NCI-H146 treated with DMSO at 0.1 percent for 48 hours (cell line): ENCODE measurements at regions not wholly inside any gene's neighbourhood (a gene's known extent, or its start where the extent isn't known, plus 50 kb on each side); places are given as distances from the start of the nearest gene placed in this dataset.
"Not testable (repeated sequence)": the region's sequence is repeated elsewhere in the genome, so short reads cannot be mapped to it uniquely, and the experiment has no call there.

Source experiments
- DNase-seq: peaks from one replicate; lab custom pipeline; 2025; ENCODE audit not compliant: unreplicated experiment; lab: John Stamatoyannopoulos, UW

- no peak for DNase-seq
Observed at GRCh38 chr6:16950302-16950701, 151.5 kb upstream of the STMND1 start.

DNA sequence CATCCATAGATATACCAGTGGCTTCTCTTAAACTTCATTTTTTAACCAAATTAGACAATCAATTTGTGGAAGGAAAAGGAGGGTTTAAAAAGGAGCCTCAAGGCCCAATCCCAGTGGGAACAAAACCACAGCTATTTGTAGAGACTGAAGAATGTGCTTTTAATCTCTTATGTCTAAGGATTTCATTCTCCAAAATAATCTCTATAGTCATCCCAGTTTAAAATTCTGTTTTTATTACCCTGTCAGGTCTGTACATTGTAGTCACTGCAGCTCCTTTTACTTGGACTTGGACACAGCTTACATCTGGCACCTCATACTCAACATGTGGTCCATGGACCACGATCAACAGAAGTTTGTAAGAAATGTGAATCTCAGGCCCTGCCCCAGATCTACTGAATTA, 152.1 kb upstream of the STMND1 start:
- no peak for DNase-seq

- DNase-seq = no peak
Observed at GRCh38 chr6:16948396-16948795, 153.5 kb upstream of the STMND1 start.

- no peak for DNase-seq
Observed at GRCh38 chr6:16947375-16948015, 154.4 kb upstream of the STMND1 start.

GRCh38 chr6:16944596-16944995, 157.3 kb upstream of the STMND1 start:
- no peak for DNase-seq

- no peak for DNase-seq
Observed at GRCh38 chr6:16939839-16940238, 162.0 kb upstream of the STMND1 start.

GRCh38 chr6:16939351-16939750, 162.5 kb upstream of the STMND1 start:
- no peak for DNase-seq

GRCh38 chr6:16936893-16937292, 165.0 kb upstream of the STMND1 start:
- DNase-seq = no peak

DNA sequence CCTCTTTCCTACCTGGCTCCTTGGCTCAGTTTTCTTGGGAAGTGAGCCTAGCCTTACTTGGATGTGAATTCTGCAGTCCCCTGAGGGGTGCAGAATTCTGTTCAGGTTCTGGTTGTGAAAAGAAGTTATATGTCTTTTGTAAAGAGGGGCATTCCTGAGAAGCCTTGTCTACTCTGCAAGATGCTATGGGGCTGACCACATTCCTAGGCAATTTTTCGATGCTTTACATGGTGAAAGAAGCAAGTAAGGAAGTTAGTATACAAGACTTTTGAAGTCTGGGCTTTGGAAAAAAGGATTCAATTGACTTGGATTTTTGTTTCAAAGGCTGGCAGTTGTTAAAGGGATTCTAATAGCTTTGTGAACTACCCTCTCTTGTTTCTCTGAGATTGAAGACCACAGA, 167.9 kb upstream of the STMND1 start:
- DNase-seq = no peak

- no peak for DNase-seq
Observed at GRCh38 chr6:16933532-16933931, 168.3 kb upstream of the STMND1 start.

DNA sequence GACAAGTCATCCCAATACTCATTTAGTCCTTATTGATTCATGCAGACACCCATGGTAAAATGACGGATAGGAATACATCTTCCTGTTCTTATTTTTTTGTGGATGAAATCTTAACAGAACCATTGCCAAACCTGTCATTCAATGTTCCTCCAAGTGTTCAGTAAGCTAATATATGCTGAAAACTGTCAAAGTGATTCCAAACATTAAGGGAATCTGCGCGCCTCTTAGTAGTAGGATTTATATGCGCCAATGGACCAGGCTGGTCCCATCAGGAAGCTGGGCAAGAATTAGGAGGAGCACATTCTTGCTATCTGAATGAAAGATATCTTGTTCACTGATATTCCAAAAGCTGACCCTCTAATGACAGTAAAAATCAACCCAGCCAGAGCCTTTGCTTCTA, 168.9 kb upstream of the STMND1 start:
- DNase-seq = no peak

DNA sequence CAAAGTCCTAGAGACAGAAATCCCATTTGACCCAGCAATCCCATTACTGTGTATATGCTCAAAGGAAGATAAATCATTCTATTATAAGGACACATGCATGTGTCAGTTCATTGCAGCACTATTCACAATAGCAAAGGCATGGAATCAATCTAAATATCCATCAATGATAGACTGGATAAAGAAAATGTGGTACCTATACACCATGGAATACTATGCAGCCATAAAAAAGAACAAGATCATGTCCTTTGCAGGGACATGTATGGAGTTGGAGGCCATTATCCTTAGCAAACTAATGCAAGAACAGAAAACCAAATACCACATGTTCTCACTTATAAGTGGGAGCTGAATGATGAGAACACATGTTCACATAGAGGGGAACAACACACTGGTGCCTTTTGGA, 169.8 kb upstream of the ATXN1 start:
- DNase-seq = not testable (repeated sequence)

DNA sequence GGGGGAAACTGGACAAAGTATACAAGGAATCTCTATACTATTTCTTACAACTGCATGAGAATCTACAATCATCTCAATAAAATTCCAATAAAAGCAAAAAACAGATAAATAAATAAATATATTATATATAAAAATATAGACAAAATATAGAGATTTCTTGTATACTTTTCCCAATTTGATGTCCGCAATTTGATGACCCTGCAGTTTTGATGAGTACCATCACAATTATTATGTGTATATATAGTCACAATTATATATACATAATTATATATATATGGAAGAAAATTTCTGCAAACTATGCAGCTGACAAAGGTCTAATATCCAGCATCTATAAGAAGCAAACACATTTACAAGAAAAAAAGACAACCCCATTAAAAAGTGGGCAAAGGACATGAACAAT, 169.2 kb upstream of the ATXN1 start:
- no peak for DNase-seq

DNA sequence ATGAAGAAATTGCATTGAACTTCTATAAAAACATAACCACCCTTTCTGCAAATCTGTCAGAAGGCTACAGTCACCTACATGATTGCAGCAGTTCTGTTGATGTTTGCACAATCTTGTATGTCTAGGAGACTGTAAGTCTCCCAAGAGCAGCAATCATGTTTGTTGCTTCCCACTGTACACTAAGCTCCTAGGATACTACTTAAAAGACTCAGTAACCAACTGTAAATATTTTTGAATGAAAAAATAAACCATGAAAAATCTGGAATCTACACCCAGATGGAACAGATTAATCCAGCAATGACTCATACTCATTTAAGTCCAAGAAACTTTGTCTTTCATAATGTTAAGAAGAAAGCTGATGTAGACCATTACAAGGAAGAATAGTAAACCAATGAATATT, 168.5 kb upstream of the ATXN1 start:
- no peak for DNase-seq

GRCh38 chr6:16928387-16928786, 167.1 kb upstream of the ATXN1 start:
- no peak for DNase-seq

DNA sequence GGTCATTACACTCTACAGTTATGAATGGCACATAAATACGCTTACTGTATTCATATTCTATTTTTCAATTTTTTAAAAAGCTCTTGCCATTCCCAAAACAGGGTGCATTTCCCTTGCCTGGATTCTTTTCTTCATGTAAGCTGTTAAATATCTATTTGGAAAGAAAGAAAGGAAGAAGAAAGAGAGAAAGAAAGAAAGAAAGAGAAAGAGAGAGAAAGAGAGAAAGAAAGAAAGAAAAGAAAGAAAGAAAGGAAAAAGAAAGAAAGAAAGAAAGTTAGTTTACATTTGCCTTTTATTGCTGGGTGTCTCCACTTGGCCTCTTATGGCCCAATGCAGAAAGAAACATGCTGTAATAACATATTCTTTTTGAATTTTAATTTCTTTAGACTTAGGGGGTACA, 165.9 kb upstream of the ATXN1 start:
- DNase-seq = no peak

- no peak for DNase-seq
Observed at GRCh38 chr6:16925461-16925860, 164.2 kb upstream of the ATXN1 start.

- DNase-seq = no peak
Observed at GRCh38 chr6:16922282-16922681, 161.0 kb upstream of the ATXN1 start.

DNA sequence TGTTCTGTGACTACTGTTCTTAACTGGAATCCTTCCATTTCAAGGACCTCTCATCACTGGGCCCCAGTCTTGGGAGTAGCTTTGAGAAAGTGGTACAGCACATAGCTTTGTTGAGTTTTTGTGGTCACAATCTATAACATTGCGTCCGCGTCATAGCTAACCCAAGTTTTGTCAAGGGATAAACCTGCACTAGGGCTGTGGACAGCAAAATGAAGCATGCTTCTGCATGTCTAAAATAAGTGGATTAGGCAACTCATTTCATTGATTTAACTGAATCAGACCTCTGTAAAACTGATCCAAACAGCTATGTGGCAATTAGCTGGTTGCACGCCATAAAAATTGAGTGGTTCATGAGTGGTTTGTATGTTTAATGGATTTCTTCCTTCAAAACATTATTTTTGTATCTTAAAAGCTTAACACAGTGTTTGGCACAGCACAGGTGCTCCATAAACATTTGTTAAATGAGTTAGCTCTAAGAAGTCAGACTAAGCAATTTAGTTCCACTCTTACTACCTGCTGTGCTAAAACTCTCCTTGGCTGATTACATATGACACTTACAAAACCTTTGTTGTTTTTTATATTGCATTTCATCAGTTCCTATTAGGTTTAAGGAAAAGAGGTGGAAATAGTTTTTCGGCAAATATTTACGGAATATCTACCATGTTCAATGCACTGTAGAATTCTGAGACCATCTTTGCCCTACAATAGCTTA, 160.3 kb upstream of the ATXN1 start:
- no peak for DNase-seq

DNA sequence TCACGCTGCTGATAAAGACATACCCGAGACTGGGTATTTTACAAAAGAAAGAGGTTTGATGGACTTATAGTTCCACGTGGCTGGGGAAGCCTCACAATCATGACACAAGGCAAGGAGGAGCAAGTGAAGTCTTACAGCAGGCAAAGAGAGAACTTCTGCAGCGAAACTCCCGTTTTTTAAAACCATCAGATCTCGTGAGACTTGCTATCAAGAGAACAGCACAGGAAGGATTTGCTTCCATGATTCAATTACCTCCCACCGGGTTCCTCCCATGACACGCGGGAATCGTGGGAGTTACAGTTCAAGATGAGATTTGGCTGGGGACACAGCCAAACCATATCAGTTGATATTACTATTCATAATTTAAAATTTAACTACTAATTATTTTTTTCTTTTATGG, 157.3 kb upstream of the ATXN1 start:
- no peak for DNase-seq

DNA sequence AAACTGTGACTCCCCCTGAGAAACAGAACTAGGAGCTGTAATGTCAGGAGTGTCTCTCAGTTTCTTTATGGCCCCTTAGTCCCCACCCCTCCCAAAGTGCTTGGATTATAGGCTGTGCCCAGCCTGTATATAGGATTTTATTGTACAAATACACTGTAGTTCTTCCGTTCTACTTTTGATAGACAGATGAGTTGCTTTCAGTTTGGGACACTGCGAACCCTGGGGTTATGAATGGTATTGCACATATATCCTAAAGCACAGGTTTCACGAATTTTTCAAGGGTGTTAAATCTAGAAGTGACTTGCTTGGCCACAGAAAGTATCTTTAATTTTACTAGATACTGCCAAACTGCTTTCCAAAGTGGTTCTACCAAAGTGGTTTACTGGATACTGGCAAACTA, 152.9 kb upstream of the ATXN1 start:
- DNase-seq = no peak

GRCh38 chr6:16912756-16913155, 151.5 kb upstream of the ATXN1 start:
- no peak for DNase-seq

GRCh38 chr6:16911088-16911487, 149.8 kb upstream of the ATXN1 start:
- DNase-seq = no peak
